Astrocyte (in vitro differentiated cells and primary cell): ENCODE measurements at regions not wholly inside any gene's neighbourhood (a gene's known extent, or its start where the extent isn't known, plus 50 kb on each side); places are given as distances from the start of the nearest gene placed in this dataset.

Source experiments
- EZH2 ChIP-seq: IDR thresholded peaks from 2 replicates; pipeline ENCODE4 v1.6.1; 2012; ENCODE audit warnings: mild to moderate bottlenecking, low read length, inconsistent platforms; ENCODE audit not compliant: insufficient read depth
- TF ChIP-seq, protein P1 (sequence below): IDR thresholded peaks from 2 replicates; pipeline ENCODE4 v1.5.1; 2011; ENCODE audit warnings: low read depth, mild to moderate bottlenecking, inconsistent platforms, low read length, moderate library complexity; ENCODE audit not compliant: insufficient read depth

DNA sequence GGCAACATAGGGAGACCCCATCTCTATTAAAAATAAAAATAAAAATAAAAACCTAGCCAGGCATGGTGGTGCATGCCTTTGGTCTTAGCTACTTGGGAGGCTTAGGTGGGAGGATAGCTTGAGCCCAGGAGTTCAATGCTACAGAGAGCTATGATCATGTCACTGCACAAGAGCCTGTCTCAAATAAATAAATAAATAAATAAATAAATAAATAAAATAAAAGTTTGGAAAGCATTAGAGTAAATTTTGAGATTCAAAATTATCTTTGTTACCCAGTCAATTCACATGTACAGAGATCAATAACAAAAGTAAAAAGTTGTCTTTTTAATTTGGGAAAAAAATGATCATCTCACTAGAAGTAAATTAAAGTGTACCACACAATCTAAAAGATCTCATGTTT is 255.8 kb upstream of the MYO3A start:
- TF ChIP-seq, protein P1, sequence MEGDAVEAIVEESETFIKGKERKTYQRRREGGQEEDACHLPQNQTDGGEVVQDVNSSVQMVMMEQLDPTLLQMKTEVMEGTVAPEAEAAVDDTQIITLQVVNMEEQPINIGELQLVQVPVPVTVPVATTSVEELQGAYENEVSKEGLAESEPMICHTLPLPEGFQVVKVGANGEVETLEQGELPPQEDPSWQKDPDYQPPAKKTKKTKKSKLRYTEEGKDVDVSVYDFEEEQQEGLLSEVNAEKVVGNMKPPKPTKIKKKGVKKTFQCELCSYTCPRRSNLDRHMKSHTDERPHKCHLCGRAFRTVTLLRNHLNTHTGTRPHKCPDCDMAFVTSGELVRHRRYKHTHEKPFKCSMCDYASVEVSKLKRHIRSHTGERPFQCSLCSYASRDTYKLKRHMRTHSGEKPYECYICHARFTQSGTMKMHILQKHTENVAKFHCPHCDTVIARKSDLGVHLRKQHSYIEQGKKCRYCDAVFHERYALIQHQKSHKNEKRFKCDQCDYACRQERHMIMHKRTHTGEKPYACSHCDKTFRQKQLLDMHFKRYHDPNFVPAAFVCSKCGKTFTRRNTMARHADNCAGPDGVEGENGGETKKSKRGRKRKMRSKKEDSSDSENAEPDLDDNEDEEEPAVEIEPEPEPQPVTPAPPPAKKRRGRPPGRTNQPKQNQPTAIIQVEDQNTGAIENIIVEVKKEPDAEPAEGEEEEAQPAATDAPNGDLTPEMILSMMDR = no peak
- TF ChIP-seq EZH2 = no peak
